ENCODE measurements at regions not wholly inside any gene's neighbourhood (a gene's known extent, or its start where the extent isn't known, plus 50 kb on each side); places are given as distances from the start of the nearest gene placed in this dataset.

DNA sequence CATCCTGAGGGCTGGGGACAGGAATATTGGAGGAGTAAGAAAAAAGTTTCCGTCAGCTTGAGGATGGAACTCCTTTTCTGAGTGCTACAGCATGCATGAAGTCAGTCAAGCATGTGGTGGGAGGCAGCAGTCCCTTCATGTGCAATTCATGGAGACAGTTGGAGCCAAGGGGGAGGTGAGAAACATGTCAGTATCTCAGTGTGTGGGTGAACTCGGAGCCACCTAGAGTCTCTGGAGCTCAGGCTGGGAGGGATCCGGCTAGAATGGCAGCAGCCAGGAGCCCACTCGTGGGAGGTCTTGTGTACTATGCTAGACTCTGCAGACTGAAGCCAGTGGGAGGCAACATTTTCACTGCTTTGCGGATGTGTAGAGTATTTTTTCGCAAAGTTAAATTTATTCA, 60.3 kb downstream of the AVPR1A start:
- no peak for DNase-seq

DNA sequence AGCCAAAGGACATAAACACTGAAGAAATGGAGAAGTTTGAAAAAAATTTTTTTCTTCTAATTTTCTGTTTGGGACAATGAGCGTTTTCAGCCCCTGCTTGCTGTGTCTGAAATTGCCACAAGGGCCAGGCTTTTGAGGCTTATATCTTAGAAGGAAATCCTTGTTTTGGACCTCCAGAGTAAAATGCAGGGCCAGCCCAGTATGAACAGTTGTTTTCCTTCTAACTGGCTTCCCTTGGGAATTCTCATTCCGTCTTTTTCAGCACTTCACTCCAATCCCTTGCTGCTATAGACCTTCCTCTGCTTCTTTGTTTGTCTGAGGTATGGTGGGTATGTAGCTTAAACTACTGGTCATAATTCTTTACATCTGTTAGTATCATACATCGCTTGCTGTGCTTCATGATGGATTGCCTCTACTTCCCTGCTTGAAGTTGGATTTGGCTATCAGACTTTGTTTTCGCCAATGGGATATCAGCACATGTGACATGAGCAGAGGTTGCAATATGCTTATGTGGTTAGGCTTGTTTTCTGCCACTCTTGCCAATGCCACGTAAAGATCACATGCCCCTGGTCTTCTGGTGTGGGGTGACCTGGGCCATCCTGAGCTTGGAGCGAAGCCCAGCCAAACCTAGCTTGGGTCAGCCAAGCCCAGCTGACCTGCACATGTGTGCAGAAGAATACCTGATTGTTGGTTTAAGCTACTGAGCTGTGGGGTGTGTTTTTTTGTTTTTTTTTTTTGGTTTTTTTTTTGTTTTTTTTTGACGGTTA, 64.7 kb downstream of the AVPR1A start:
- no peak for DNase-seq

DNA sequence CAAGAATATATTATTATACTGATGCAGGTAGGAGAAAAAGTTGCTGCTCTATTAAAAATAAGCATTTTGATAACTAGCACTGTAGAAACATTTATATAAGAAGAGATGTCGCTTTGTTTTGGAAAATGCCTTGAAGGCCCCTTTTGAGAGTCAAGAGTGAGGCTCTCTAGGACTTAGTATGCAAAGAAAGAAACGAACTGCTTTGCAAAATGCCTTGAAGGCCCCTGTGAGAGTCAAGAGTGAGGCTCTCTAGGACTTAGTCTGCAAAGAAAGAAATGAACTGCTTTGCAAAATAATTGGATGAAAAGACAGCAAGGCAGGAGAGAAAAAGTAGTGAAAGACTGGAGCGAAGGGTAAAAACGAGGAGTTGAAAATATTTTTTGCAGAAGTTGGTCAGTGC, 65.9 kb downstream of the AVPR1A start:
- DNase-seq, result no peak

DNA sequence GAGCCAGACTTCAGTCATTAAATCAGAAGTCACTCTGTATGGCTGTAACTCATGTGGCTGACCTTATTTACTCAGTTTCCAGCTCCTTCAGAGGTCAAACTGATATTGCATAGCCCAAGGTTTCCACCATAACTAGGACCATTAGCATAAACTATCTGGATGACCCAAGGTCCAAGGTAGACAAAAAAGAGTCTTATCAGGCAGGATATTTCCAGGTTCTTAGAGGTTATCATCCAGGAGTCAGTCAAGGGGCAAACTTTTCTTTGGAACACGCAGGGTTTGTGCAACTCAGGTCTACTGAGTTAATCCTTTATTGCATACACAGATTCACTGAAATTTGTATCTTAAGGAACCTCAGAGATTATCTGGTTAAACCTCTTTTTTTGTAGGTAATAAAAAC, 66.5 kb downstream of the AVPR1A start:
- no peak for DNase-seq

DNA sequence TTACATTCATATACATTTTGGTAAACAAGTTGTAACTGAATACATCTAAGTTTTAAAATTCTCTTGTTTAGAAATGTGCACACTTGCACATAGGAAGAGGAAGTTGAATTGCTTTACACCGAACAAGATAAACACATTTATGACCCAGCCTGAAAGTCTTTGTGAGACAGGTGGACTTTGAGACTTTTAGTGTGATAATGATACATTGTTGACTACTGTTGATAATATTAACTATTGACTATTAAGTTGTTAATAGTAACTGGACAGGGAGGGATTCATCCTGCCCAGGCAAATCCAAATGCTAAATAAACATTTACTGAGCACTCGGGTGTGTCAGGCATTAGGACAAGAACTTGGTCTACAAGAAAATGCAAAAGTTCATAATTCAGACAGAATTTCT, 68.0 kb downstream of the AVPR1A start:
- no peak for DNase-seq

DNA sequence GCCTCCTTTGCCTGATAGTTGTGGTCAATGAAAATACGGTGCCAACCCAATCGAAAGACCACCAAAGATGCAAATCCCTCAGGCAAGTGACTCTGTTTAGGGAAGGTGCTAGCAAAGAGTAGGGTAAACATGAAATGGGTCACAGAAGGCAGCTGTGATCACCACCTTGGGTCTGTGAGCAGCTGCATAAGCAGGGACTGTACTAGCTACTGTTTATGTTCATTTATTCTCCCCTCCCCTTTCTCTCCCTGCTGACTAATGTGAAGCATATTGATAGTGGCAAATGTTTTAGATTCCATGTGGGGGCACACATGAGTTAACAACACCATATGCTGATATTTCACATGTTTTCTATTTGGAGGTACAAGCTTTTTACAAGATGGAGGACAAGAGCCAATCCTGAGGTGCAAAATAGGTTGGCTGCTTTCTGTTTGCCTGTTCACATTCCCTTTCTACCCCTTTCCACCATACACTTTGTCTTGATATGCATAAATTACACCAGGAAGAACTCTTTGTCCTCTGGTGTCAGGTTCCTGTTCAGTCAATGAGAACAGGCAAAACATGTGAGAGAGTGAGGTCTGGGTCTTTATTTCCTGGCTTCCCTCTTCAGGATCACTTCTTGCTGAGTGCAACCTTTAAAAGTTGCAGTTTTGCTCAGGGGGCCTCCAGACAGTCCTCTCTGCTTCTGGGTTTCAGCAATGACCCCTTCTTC, 71.1 kb downstream of the AVPR1A start:
- no peak for DNase-seq

DNA sequence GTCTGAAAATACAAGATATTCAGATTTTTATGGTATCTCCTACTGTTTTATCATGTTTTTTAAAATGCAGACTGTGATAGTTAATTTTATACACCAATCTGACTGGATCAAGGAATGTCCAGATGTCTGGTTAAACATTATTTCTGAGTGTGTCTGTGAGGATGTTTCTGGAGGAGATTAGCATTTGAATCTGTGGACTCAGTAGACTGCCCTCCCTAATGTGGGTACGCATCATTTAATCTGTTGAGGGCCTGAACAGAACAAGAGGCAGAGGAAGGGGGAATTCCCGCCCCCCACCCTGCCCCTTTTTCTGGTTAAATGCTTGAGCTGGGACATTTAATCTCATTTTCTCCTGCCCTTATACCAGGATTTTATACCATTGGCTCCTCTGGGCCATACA, 72.1 kb downstream of the AVPR1A start:
- DNase-seq, result no peak

DNA sequence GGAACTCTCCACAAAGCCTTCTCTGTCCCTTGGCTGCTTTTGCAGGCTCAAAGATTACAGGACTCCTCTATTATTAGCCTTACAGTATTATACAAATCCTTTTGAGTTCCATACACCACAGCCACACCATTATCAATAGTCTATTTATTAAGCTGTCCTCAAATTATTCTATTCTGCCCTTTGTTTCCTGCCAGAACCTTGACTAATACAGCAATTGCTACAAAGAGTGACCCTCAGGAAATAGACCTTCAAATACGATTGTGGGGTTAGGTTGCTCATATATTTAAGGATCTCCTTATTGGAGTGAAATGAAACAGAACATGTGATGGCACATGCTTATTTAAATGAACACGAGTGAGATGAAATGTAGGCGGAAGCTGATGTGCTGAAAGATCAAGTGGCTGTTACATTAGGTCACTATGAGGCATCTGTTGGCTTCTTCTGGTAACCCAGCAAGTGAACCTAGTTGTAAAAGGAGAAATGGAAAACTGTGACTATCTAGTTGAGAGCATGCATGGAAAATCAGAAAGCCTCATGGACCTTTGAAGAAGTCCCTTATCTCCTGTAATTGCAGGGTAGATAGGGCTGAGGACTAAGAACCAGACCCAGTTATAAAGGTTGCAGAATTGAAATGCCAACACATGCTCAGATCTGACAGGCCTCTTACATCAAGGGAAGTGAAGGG, 75.5 kb downstream of the AVPR1A start:
- no peak for DNase-seq

DNA sequence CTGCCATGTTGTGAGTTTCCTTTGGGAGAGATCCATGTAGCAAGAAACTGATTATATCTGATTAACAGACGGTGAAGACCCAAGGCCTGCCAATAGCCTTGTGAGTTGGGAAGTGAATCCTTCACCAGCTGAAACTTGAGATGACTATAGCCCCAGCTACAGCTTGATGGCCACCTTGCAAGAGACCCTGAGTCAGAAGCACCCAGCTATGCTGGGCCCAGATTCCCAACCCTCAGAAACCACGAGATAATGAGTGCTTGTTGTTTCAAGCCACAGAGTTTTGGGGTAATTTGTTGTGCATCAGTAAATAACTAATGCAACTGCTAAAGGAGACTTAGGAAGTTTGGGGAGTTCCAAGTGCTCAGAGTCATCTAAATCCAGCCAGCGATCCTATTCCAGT, 80.3 kb downstream of the AVPR1A start:
- no peak for DNase-seq

DNA sequence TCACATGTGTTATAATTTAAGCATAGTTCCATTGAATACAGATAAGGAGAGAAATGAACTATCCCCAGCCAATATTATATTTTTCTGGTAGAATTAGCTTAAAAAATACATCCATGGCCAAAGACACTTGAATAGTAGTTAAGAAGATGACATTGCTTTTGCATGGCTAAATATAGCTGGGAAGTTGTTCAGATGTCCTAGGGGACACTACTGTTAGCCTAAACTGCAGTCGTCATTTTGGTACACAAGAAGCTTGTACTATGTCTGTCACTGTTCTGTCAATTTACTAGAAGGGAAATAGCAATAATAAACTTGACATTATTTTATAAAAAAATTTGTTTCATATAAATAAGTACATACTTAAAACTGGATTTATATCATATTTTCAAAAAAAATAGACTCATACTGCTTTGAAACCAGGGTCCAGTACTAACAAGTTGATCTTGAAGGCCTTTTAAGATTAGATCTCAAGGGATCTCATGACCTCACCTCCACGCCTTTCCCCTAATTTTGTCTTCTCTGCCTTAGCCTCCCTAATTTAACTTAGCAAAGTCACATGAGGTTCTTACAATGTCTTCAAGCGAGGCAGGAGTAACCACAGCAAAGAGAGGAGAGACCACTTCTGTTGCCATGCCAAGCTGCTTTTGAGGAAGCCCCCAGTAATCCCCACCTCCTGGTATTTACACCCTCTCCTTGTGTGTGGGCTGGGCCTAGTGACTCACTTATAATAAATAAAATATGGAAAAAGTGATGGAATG, 81.0 kb downstream of the AVPR1A start:
- DNase-seq, result no peak

DNA sequence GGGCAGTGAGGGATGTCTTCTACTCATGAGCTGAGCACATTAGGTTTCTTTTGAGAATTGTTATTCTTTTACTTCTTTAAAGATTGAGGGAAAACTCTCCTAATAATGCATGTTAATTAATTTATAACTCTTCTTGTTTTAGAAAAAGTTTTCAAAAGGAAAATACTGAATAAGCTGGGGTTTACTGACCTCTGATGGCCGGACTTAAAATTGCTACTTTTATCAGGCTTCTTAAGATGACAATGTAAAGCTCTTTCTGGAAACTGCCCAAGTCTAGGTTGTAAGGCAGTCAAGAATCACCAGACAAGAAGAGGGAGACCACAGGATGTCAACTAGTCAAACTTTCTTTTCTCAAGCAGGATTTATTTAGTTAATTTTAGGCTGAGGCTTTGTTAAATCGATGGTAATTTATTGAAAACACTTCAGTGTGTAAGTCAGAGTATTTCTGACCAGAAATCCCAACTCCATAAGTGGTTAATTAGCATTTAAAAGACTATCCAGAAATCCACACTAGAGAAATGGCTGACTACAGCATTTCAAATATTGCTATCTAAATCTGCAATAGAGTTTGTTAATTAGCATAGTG, 82.1 kb downstream of the AVPR1A start:
- DNase-seq, result peak; percentile 61

DNA sequence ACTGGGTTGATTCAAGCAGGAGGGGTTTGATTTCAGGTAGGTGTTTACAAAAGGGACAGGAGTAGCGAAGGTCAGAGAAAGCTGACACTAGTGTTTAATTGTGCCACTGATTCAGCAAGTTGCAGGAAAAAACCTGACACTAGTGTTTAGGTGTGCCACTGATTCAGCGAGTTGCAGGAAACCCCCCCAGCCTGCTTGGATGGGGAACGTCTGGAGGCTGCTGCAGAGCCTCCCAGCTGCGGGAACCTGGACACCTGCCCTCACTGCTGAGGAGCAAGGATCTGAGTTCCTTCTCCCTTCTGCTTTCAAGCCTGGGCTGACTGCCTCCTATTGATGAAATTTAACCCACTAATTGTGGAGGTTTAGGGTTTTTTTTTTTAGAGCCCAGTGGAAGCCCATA, 84.2 kb downstream of the AVPR1A start:
- DNase-seq, result no peak

DNA sequence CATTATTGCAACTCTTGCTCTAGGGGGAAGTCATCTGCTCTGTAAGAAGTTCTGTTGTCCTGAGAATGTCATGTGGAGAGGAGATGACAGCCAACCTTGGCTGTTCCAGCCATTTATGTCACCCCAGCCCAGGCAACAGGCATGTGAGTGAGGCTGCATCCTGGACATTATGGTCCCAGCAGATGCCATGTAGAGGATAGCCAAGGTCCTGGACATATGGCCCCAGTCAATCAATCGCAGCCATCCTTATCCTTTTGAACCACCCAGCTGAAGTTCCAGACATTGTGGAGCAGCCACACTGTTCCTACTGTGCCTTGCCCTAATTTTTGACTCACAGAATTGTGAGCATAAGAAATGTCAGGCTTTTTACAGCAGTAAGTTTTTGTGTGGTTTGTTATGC, 84.9 kb downstream of the AVPR1A start:
- DNase-seq, result no peak

DNA sequence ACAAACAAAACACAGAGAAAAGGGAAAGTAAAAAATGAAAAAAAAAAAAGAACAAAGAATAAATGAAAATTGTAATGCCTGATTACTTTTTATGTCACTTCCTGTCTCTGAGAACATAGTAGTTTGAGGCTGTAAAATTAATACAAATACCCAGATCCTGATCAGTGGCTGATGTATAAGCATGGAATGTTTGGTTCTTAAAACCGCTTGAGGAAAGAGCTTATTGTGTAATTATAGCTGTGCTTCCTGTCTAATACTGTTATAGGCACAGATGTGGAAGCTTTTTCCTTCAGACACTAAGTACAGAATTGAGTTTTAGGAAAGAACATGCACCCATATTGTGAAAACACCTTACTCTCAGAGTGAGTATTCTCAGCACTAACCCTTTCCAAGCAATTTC, 86.9 kb downstream of the AVPR1A start:
- peak; percentile 66 for DNase-seq

DNA sequence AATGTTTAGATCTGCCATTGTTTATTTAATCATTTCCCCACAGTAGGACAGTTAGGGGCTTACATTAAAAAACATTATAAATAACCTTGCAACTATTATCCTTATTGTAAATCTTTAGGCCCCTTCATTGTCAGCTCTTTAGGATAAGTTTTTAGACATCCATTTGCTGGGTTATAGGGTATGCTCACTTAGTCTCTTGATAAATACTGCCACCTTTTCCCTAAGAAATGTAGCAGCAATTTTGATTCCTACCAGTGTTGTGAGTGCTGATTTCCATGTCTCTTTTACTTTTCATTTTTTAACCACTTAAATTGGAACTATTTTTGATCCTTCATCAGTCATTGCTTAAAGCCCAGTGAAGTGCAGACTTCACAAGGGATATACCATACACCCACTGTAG, 94.4 kb downstream of the AVPR1A start:
- no peak for DNase-seq

DNA sequence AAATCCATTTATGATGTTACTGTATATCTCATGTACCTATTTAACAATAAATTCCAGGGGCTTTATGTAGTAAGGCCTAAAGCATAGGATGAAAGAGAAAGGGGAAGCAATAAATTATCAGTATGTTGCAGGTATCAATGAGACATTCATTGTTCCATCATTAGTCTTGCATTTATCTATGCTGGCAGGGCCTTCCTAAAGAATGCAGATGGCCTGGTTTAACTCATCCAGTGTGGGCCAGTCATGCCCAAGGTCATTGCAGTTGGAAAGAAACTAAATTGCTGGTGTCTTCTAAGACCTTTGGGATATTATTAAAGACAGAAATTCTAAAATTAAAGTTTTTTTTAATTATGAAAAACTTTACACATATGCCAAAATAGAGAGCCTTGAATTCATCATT, 98.3 kb downstream of the AVPR1A start:
- DNase-seq, result no peak

DNA sequence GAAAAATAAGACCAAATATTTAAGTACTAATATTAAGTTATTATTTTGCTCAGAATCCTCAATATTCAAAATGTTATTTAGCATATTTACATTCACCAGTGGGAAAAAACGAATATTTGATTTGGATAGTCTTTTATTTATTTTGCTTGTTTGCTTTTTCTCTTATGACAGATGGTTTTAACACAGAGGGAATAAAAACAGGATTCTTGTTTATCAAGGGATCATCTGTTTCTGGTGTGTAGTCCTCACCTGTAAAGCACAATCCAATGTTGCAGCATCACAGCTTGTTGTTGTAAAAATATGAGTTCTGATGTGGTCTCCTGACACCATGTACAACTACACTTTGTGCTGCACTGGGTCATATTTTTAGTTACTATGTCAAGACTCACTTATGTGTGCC, 103.9 kb downstream of the AVPR1A start:
- no peak for DNase-seq

DNA sequence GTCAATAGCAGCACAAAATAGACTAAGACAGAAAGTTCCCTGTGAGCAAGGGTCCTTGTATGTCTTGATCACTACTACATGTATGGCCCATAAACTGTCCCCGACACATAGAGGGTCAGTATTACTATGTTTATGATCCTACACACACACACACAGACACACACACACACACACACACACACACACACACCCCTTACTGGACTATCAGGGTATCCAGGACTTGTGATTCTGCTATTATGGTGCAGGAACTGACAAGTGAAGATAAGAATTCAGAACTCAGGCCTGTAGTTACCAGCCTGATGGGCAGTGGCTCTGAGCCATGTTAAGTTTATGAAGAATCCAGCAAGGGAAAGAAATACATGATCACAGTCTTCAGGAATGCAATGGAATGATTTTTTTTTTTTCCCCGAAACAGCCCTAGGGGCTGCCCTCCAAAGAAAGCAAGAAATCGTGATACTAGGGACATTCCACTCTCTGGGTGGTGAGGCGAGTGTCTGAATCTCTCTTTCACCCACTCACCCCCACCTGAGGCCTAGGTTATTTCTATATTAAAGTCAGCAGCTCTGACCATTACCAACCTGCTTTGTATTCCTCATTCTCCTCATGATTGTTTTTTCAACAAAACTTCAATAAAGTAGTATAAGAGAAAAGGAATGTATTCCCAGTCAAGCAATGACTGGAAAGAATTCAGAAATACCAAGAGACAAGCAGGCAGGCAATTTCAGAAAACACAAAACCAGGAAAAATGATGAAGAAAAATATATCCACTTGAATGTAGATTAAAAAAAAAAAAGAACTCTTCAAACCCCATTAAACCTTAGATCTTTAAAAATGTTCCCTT, 105.8 kb downstream of the AVPR1A start:
- peak; percentile 5 for DNase-seq

DNA sequence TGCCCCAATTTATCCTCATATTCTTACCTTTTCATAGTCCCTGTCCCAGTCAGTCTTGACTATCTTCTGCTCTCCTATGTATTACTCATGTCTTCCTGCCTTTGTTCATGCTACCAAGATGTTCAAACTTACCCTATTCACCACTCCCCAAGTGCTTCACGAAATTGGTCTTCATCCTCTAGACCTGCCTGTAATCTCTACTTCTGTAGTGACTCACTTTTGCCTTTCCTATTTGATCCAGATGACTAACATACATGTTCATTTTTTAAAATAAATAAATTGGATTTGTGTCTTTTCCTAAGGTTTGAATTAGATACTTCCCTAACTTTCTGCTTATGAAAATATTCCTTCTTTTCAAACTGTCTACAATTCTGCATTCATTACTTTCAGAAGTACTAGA, 107.7 kb upstream of the PPM1H start:
- DNase-seq, result no peak

DNA sequence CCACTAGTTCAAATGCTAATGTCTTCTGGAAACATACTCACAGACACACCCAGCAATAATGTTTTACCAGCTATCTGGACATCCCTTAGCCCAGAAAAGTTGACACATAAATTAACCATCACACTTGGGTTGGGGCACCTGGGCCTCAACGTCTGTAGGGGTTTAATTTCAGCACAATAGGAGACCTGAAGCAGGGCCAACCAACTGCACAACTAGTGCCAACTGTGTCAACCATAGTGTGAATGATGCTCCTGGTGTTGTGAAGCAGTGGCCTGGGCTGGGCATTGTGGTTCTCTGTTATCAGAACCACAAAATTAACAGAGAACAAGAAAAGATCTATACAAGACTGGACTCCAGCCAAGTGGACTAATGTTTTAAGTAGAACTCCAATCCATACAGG, 106.7 kb upstream of the PPM1H start:
- no peak for DNase-seq

DNA sequence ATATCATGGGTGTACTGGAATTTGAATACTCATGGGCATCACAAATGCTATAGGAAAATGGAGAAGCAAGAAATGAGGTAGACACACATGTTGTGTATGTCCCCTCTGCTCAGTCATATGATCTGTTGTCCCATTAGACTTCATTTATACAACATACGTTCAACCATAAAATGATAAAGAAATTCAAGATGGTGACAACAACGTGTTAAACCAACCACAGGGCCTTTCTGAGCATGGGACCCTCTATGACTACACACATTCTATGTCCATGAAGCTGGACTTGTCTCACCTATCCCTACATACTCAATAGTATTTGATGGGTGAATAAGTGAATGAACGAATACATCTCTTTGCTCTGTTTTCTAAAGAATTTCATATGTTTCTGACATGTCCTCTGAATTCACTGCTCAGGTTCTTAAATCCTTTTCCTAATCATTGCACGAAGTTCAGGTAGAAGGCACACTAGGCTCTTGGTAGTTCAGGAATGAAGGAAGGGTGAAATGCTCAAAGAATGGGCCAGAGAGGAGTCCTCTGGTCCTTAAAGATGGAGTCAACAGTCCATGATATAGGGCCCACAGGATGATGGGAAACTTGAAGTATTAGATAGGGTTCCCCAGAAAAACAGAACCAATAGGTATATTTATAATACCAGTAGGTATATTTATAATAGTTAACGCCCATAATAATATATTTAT, 105.7 kb upstream of the PPM1H start:
- DNase-seq, result no peak

DNA sequence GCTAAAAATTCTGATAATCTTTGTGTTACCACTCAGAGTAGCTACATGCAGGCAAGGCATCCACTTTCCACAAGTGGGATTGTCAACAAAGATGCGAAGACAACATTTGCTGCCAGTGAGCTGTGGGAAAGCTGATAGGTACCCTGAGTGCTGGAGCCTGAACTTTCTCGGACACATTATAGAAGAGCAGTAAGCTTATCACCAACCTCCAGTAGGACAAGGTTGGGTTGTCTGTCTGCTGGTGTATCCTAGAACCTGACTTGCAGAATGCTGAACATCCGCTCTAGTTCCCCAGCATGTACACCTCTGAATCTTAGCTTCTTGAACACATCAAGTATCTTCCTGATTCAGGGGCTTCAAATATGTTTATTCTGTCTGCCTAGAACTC, 103.8 kb upstream of the PPM1H start:
- no peak for DNase-seq

Measured in HCEC 1CT (cell line).